CD14-positive monocyte (primary cell): ENCODE measurements at regions not wholly inside any gene's neighbourhood (a gene's known extent, or its start where the extent isn't known, plus 50 kb on each side); places are given as distances from the start of the nearest gene placed in this dataset.

Experiments used
- DNase-seq, 3 donors: peaks; one replicate each; pipeline ENCODE4 v3.0.0-alpha.2; 2011 to 2022
- H2AFZ ChIP-seq: 2 replicates; pipeline ENCODE4 v1.6.0; 2012; ENCODE audit warnings: mild to moderate bottlenecking, low read depth, low read length, inconsistent platforms; ENCODE audit not compliant: insufficient read depth, poor library complexity, severe bottlenecking
- H3K27ac ChIP-seq, 2 donors: 1 replicate in 1 of 2; 2 replicates in 1 of 2; pipeline ENCODE4 v1.5.1; 2012 to 2013; ENCODE audit warnings: low read length in 2 of 2, control low read depth in 1 of 2, inconsistent platforms in 1 of 2, low read depth in 1 of 2, mild to moderate bottlenecking in 1 of 2
- H3K27me3 ChIP-seq, 2 donors: one replicate each; pipeline versions ENCODE4 v1.6.0 to v1.6.1; 2011 to 2013; ENCODE audit warnings: low read length in 2 of 2; ENCODE audit not compliant: control insufficient read depth in 2 of 2, insufficient read depth in 2 of 2
- H3K36me3 ChIP-seq, 2 donors: replicated peaks in 1 of 2; 1 replicate in 1 of 2; 2 replicates in 1 of 2; pipeline versions ENCODE4 v1.5.1 to v1.6.1; 2012 to 2013; ENCODE audit warnings: low read length in 2 of 2, control low read depth in 1 of 2, inconsistent platforms in 1 of 2, mild to moderate bottlenecking in 1 of 2; ENCODE audit not compliant: insufficient read depth in 2 of 2, control insufficient read depth in 1 of 2
- H3K4me1 ChIP-seq, 2 donors: 1 replicate in 1 of 2; 2 replicates in 1 of 2; pipeline versions ENCODE4 v1.5.1 to v1.6.1; 2012 to 2013; ENCODE audit warnings: low read length in 2 of 2, control low read depth in 1 of 2, inconsistent platforms in 1 of 2, mild to moderate bottlenecking in 1 of 2, moderate library complexity in 1 of 2; ENCODE audit not compliant: insufficient read depth in 2 of 2, control insufficient read depth in 1 of 2
- H3K4me2 ChIP-seq: replicated peaks from 2 replicates; pipeline ENCODE3; 2012; ENCODE audit warnings: low read length, moderate library complexity, mild to moderate bottlenecking; ENCODE audit not compliant: poor library complexity, severe bottlenecking; ENCODE audit errors: extremely low read depth
- H3K4me3 ChIP-seq, 3 experiments: fragments of 200-600 bp in 1 of 3; sonication (generic) in 1 of 3; replicated peaks in 1 of 3; 1 replicate in 2 of 3; 2 replicates in 1 of 3; pipeline ENCODE4 v1.5.1; 2011 to 2013; ENCODE audit warnings: low read length in 3 of 3, mild to moderate bottlenecking in 3 of 3, control low read depth in 2 of 3, low read depth in 2 of 3, inconsistent platforms in 1 of 3, moderate library complexity in 1 of 3
- H3K79me2 ChIP-seq: 2 replicates; pipeline ENCODE4 v1.6.0; 2012; ENCODE audit warnings: mild to moderate bottlenecking, control low read depth, inconsistent platforms, low read length, moderate library complexity; ENCODE audit not compliant: insufficient read depth
- H3K9ac ChIP-seq: 2 replicates; pipeline ENCODE4 v1.6.0; 2017; ENCODE audit warnings: low read length, mild to moderate bottlenecking; ENCODE audit not compliant: insufficient read depth, poor library complexity, severe bottlenecking
- H3K9me3 ChIP-seq, 2 donors: replicated peaks in 1 of 2; 1 replicate in 1 of 2; 2 replicates in 1 of 2; pipeline versions ENCODE4 v1.5.1 to v1.6.1; 2012 to 2013; ENCODE audit warnings: low read length in 2 of 2, control low read depth in 1 of 2; ENCODE audit not compliant: control insufficient read depth in 1 of 2, insufficient read depth in 1 of 2
- H4K20me1 ChIP-seq: 2 replicates; pipeline ENCODE4 v1.6.0; 2012; ENCODE audit warnings: mild to moderate bottlenecking, low read length, control low read depth, moderate library complexity; ENCODE audit not compliant: insufficient read depth
- H3K27ac Mint-ChIP-seq, 7 donors: one replicate each; pipeline ENCODE4 v1.8.0; 2020; ENCODE audit warnings: mild to moderate bottlenecking in 7 of 7, mixed read lengths in 7 of 7, moderate library complexity in 6 of 7, inconsistent platforms in 2 of 7
- H3K27me3 Mint-ChIP-seq, 3 donors: one replicate each; pipeline ENCODE4 v1.8.0; 2021 to 2022; ENCODE audit warnings: low read depth in 3 of 3, mild to moderate bottlenecking in 3 of 3, mixed read lengths in 3 of 3, moderate library complexity in 3 of 3, inconsistent platforms in 1 of 3
- H3K36me3 Mint-ChIP-seq, 2 donors: one replicate each; pipeline ENCODE4 v1.8.0; 2020; ENCODE audit warnings: mixed read lengths in 2 of 2, inconsistent platforms in 1 of 2, mild to moderate bottlenecking in 1 of 2
- H3K4me1 Mint-ChIP-seq: one replicate; pipeline ENCODE4 v1.8.0; 2020; ENCODE audit warnings: mild to moderate bottlenecking, mixed read lengths
- H3K4me3 Mint-ChIP-seq, 2 donors: one replicate each; pipeline ENCODE4 v1.8.0; 2020; ENCODE audit warnings: mild to moderate bottlenecking in 2 of 2, mixed read lengths in 2 of 2, moderate library complexity in 1 of 2
- H3K9me3 Mint-ChIP-seq, 7 donors: one replicate each; pipeline ENCODE4 v1.8.0; 2020 to 2022; ENCODE audit warnings: mixed read lengths in 7 of 7, mild to moderate bottlenecking in 6 of 7, moderate library complexity in 6 of 7, inconsistent platforms in 2 of 7
- CTCF ChIP-seq: fragments of 200-600 bp; IDR thresholded peaks from one replicate; pipeline ENCODE4 v1.8.0; 2022; ENCODE audit warnings: antibody characterized with exemption, mild to moderate bottlenecking
- WGBS: methylation state at CpG from one replicate; pipeline ENCODE4 v1.1.5; 2013; ENCODE audit warnings: missing lambda C conversion rate; ENCODE audit not compliant: insufficient coverage; 5-methylcytosine and 5-hydroxymethylcytosine counted together
- intact Hi-C, 2 donors: fragments of 100-400 bp; cut with micrococcal nuclease; formaldehyde crosslinking; loops; one replicate each; pipeline versions ENCODE4 v1.15.0 to v1.15.1; 2023

- WGBS, result 92% methylated on average over 2 of the region's 2 CpGs
- intact Hi-C loops, result no loop called here
- Histone ChIP-seq H3K4me3 (no peak overlapping the region), H3K9me3 (peaks cover 4 to 8% of the 10 kb centered on the region in 2 donors), H3K79me2 (no peaks in the 10 kb centered on the region), H3K36me3 (no peaks in the 10 kb centered on the region), H3K27me3 (no peaks in the 10 kb centered on the region), H3K4me1 (no peaks in the 10 kb centered on the region), H3K27ac (no peak overlapping the region), H4K20me1 (no peaks in the 10 kb centered on the region), H2AFZ (no peak overlapping the region), H3K4me2 (no peak overlapping the region), H3K9ac (no peak overlapping the region)
- Mint-ChIP-seq H3K4me1 (no peaks in the 10 kb centered on the region), H3K9me3 (peaks cover 2 to 10% (median 3%) of the 10 kb centered on the region in 7 donors), H3K4me3 (no peak overlapping the region), H3K27ac (no peak overlapping the region), H3K36me3 (no peaks in the 10 kb centered on the region), H3K27me3 (peaks cover 0 to 2% (median 0%) of the 10 kb centered on the region in 3 donors)
- no peak for TF ChIP-seq CTCF
- no peak for DNase-seq
These were observed 260.2 kb downstream of the DTWD2 start for GRCh38 chr5:118728191-118728590.

GRCh38 chr5:118726891-118727290 is 261.5 kb downstream of the DTWD2 start:
- Histone ChIP-seq H3K9me3 (peaks cover 4 to 8% of the 10 kb centered on the region in 2 donors), H3K27ac (no peak overlapping the region), H3K9ac (no peak overlapping the region), H3K36me3 (no peaks in the 10 kb centered on the region), H3K79me2 (no peaks in the 10 kb centered on the region), H2AFZ (no peak overlapping the region), H3K27me3 (no peaks in the 10 kb centered on the region), H4K20me1 (no peaks in the 10 kb centered on the region), H3K4me2 (no peak overlapping the region), H3K4me3 (no peak overlapping the region), H3K4me1 (no peaks in the 10 kb centered on the region)
- 75% methylated on average over 3 of the region's 3 CpGs for WGBS
- Mint-ChIP-seq H3K9me3 (peaks cover 2 to 10% (median 5%) of the 10 kb centered on the region in 7 donors), H3K27me3 (peaks cover 0 to 2% (median 0%) of the 10 kb centered on the region in 3 donors), H3K4me3 (no peak overlapping the region), H3K27ac (no peak overlapping the region), H3K36me3 (no peaks in the 10 kb centered on the region), H3K4me1 (no peaks in the 10 kb centered on the region)
- intact Hi-C loops, result no loop called here
- no peak for TF ChIP-seq CTCF
- DNase-seq, result no peak
